ENCODE measurements at regions not wholly inside any gene's neighbourhood (a gene's known extent, or its start where the extent isn't known, plus 50 kb on each side); places are given as distances from the start of the nearest gene placed in this dataset.

DNA sequence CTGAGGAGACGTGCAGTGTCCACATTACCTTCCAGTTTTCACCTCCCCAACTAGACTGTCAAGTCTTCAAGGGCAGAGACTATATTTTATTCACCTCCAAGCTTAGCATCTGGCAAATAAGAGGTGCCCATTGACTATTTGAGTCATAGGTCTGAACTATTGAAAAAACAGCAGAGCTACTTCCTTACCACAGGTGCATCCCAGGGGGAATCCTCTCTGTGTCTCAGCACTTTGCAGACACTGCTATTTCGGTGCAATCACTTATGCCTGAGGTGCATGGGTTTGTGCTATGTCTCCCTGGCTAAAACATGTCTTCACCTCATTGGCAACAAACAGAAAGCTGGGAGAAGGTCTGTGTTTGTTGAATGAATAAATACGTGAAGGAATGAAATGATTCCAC, 67.8 kb downstream of the SOX11 start:
- Histone ChIP-seq H3K4me3 (ENCODE audit: low read length, poor library complexity, severe bottlenecking) (no peak overlapping the region), H3K4me2 (ENCODE audit: low read depth, low read length, poor library complexity, severe bottlenecking) (no peak overlapping the region), H3K9me2 (replicated peaks; ENCODE audit: low read depth, low read length) (no peaks in the 10 kb centered on the region), H2AFZ (ENCODE audit: low read length) (no peak overlapping the region), H3K9ac (ENCODE audit: low read depth, low read length, poor library complexity, severe bottlenecking) (no peak overlapping the region), H3K4me1 (ENCODE audit: insufficient read depth, low read length, poor library complexity, severe bottlenecking) (no peaks in the 10 kb centered on the region), H4K20me1 (ENCODE audit: insufficient read depth, low read length, poor library complexity, severe bottlenecking) (no peaks in the 10 kb centered on the region), H3K9me3 (ENCODE audit: insufficient read depth, low read depth, low read length) (no peaks in the 10 kb centered on the region), H3K27me3 (ENCODE audit: insufficient read depth, low read length, poor library complexity, severe bottlenecking) (no peaks in the 10 kb centered on the region), H3K79me2 (ENCODE audit: insufficient read depth, low read length) (no peaks in the 10 kb centered on the region), H3F3A (ENCODE audit: low read depth) (no peaks in the 10 kb centered on the region), H3K36me3 (ENCODE audit: insufficient read depth, low read length) (no peaks in the 10 kb centered on the region)
- no peak for TF ChIP-seq EZH2phosphoT487 (IDR thresholded peaks at IDR 0.05; ENCODE audit: borderline replicate concordance)
- TF ChIP-seq, protein P1, sequence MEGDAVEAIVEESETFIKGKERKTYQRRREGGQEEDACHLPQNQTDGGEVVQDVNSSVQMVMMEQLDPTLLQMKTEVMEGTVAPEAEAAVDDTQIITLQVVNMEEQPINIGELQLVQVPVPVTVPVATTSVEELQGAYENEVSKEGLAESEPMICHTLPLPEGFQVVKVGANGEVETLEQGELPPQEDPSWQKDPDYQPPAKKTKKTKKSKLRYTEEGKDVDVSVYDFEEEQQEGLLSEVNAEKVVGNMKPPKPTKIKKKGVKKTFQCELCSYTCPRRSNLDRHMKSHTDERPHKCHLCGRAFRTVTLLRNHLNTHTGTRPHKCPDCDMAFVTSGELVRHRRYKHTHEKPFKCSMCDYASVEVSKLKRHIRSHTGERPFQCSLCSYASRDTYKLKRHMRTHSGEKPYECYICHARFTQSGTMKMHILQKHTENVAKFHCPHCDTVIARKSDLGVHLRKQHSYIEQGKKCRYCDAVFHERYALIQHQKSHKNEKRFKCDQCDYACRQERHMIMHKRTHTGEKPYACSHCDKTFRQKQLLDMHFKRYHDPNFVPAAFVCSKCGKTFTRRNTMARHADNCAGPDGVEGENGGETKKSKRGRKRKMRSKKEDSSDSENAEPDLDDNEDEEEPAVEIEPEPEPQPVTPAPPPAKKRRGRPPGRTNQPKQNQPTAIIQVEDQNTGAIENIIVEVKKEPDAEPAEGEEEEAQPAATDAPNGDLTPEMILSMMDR (conservative IDR thresholded peaks at IDR 0.05; ENCODE audit: low read length) = no peak

DNA sequence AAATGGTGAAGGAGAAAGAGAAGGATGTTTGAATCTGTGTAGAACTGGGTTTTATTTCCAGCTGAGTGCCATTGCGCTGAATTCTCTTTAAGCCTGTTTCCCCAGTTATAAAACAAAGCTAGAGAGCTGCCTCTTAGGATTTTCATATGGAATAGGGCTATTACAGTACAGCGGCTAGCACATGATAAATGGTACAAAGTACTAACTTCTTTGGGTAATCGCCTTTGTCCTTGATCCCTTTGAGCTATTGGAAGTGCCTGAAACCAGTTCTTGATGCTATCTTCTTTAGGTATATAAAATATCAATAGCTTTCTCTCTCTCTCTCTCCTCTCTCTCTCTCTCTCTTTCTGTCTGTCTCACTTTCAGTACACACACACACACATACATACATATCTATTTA, 71.3 kb downstream of the SOX11 start:
- no peaks in the 10 kb centered on the region for H3K36me3 ChIP-seq (ENCODE audit: insufficient read depth, low read length)
- H3K9me3 ChIP-seq (ENCODE audit: insufficient read depth, low read depth, low read length) = no peaks in the 10 kb centered on the region

DNA sequence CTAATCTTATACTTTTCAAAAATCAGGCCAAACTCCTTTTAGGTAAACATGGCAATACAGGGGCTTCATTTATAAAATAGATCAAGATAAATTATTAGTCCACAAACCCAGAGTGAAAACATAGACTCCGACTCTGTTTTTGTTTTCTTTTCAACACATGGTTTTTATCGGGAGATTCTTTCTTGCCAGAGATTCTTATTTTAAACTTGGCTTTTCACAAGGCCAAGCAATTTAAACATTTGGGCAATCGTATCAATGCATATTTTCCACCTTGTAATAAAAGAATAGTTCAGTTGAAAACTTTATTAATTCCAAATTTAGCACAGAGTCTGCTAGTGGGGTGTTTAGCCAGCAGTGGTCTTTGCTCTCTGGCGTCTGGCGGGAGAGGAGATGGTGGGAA, 71.9 kb downstream of the SOX11 start:
- Histone ChIP-seq H3K9ac (ENCODE audit: low read depth, low read length, poor library complexity, severe bottlenecking) (no peak overlapping the region), H3K27me3 (ENCODE audit: insufficient read depth, low read length, poor library complexity, severe bottlenecking) (no peaks in the 10 kb centered on the region), H3K4me3 (ENCODE audit: low read length, poor library complexity, severe bottlenecking) (no peak overlapping the region), H4K20me1 (ENCODE audit: insufficient read depth, low read length, poor library complexity, severe bottlenecking) (no peaks in the 10 kb centered on the region), H3K9me2 (replicated peaks; ENCODE audit: low read depth, low read length) (no peaks in the 10 kb centered on the region), H3K36me3 (ENCODE audit: insufficient read depth, low read length) (no peaks in the 10 kb centered on the region), H3K4me2 (ENCODE audit: low read depth, low read length, poor library complexity, severe bottlenecking) (no peak overlapping the region), H3K79me2 (ENCODE audit: insufficient read depth, low read length) (no peaks in the 10 kb centered on the region), H3K9me3 (ENCODE audit: insufficient read depth, low read depth, low read length) (no peaks in the 10 kb centered on the region), H3K4me1 (ENCODE audit: insufficient read depth, low read length, poor library complexity, severe bottlenecking) (no peaks in the 10 kb centered on the region), H2AFZ (ENCODE audit: low read length) (no peak overlapping the region), H3F3A (ENCODE audit: low read depth) (no peaks in the 10 kb centered on the region)
- TF ChIP-seq, protein P1 (conservative IDR thresholded peaks at IDR 0.05; ENCODE audit: low read length) = no peak
- TF ChIP-seq EZH2phosphoT487 (IDR thresholded peaks at IDR 0.05; ENCODE audit: borderline replicate concordance) = no peak

More for the DNA sequence above, 71.3 kb downstream of the SOX11 start:
- H3K27me3 ChIP-seq (ENCODE audit: insufficient read depth, low read length, poor library complexity, severe bottlenecking) = no peaks in the 10 kb centered on the region
- H3K4me3 ChIP-seq (ENCODE audit: low read length, poor library complexity, severe bottlenecking) = no peak overlapping the region
- H3K79me2 ChIP-seq (ENCODE audit: insufficient read depth, low read length) = no peaks in the 10 kb centered on the region
- H3K9ac ChIP-seq (ENCODE audit: low read depth, low read length, poor library complexity, severe bottlenecking) = no peak overlapping the region
- no peaks in the 10 kb centered on the region for H3K9me2 ChIP-seq (replicated peaks; ENCODE audit: low read depth, low read length)
- H4K20me1 ChIP-seq (ENCODE audit: insufficient read depth, low read length, poor library complexity, severe bottlenecking) = no peaks in the 10 kb centered on the region
- no peak for TF ChIP-seq EZH2phosphoT487 (IDR thresholded peaks at IDR 0.05; ENCODE audit: borderline replicate concordance)
- no peak overlapping the region for H3K4me2 ChIP-seq (ENCODE audit: low read depth, low read length, poor library complexity, severe bottlenecking)
- H2AFZ ChIP-seq (ENCODE audit: low read length) = no peak overlapping the region
- H3F3A ChIP-seq (ENCODE audit: low read depth) = no peaks in the 10 kb centered on the region
- H3K4me1 ChIP-seq (ENCODE audit: insufficient read depth, low read length, poor library complexity, severe bottlenecking) = no peaks in the 10 kb centered on the region

DNA sequence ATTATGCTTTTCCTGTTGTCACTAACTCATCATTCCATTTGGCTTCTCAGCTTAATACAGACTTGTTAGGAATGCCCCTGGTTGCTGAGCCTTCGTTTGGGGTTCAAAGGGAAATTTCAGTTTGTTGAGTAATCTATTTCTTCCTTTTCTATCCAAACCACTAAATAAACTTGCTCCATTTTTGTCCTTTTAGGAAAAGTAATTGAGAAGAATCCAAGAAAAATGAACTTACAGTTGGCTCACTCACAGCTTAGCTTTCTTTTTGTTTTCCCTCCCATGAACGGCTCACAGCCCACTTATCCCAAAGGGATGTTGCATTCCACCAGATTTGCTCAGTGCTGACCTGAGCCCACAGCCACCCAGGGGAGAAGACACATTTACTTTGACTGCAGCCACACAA, 73.9 kb downstream of the SOX11 start:
- Histone ChIP-seq H2AFZ (ENCODE audit: low read length) (no peak overlapping the region), H3K36me3 (ENCODE audit: insufficient read depth, low read length) (no peaks in the 10 kb centered on the region), H3K79me2 (ENCODE audit: insufficient read depth, low read length) (no peaks in the 10 kb centered on the region), H3K9ac (ENCODE audit: low read depth, low read length, poor library complexity, severe bottlenecking) (no peak overlapping the region), H3K4me2 (ENCODE audit: low read depth, low read length, poor library complexity, severe bottlenecking) (no peak overlapping the region), H3K4me3 (ENCODE audit: low read length, poor library complexity, severe bottlenecking) (no peak overlapping the region), H4K20me1 (ENCODE audit: insufficient read depth, low read length, poor library complexity, severe bottlenecking) (no peaks in the 10 kb centered on the region), H3K27me3 (ENCODE audit: insufficient read depth, low read length, poor library complexity, severe bottlenecking) (no peaks in the 10 kb centered on the region), H3K9me3 (ENCODE audit: insufficient read depth, low read depth, low read length) (no peaks in the 10 kb centered on the region), H3F3A (ENCODE audit: low read depth) (no peaks in the 10 kb centered on the region), H3K4me1 (ENCODE audit: insufficient read depth, low read length, poor library complexity, severe bottlenecking) (no peaks in the 10 kb centered on the region), H3K9me2 (replicated peaks; ENCODE audit: low read depth, low read length) (no peaks in the 10 kb centered on the region)
- TF ChIP-seq EZH2phosphoT487 (IDR thresholded peaks at IDR 0.05; ENCODE audit: borderline replicate concordance) = no peak
- TF ChIP-seq, protein P1 (conservative IDR thresholded peaks at IDR 0.05; ENCODE audit: low read length) = no peak

All from Loucy (cell line).